ENCODE measurements at regions not wholly inside any gene's neighbourhood (a gene's known extent, or its start where the extent isn't known, plus 50 kb on each side); places are given as distances from the start of the nearest gene placed in this dataset.

GRCh38 chr2:37870829-37871228, 54.3 kb upstream of the RMDN2 start:
- DNase-seq: no peak

- DNase-seq: no peak
Observed at GRCh38 chr2:37871456-37872191, 53.5 kb upstream of the RMDN2 start.

GRCh38 chr2:37872192-37872750, 52.8 kb upstream of the RMDN2 start:
- DNase-seq: peak; percentile 40

GRCh38 chr2:37873229-37873628, 51.9 kb upstream of the RMDN2 start:
- no peak for DNase-seq

- DNase-seq: no peak
Observed at GRCh38 chr2:37873749-37874330, 51.2 kb upstream of the RMDN2 start.

- no peak for DNase-seq
Observed at GRCh38 chr2:37874470-37874869, 50.6 kb upstream of the RMDN2 start.

Measured in retina (tissue), 1 donor.